GM12891 (cell line): ENCODE measurements at regions not wholly inside any gene's neighbourhood (a gene's known extent, or its start where the extent isn't known, plus 50 kb on each side); places are given as distances from the start of the nearest gene placed in this dataset.

ENCODE experiments used
- DNase-seq: peaks from one replicate; pipeline ENCODE4 v3.0.0; 2011; ENCODE audit warnings: low spot score; ENCODE audit not compliant: insufficient read length
- FAIRE-seq: peaks from 2 replicates; lab custom pipeline; 2011; peaks lifted over from hg19 to GRCh38; lab: Jason Lieb, UNC
- PAX5 ChIP-seq: IDR thresholded peaks from 2 replicates; pipeline ENCODE4 v1.6.1; 2011; ENCODE audit warnings: low read length, moderate library complexity, mild to moderate bottlenecking; ENCODE audit not compliant: insufficient read depth, severe bottlenecking
- POLR2A ChIP-seq: IDR thresholded peaks from 2 replicates; pipeline ENCODE4 v1.6.1; 2011; ENCODE audit warnings: low read depth, low read length, control low read depth
- POLR2AphosphoS5 ChIP-seq: IDR thresholded peaks from 2 replicates; pipeline ENCODE4 v1.6.1; 2011; ENCODE audit warnings: low read depth, low read length, control low read depth
- POU2F2 ChIP-seq: IDR thresholded peaks from 2 replicates; pipeline ENCODE4 v1.6.1; 2011; ENCODE audit warnings: low read depth, mild to moderate bottlenecking, control low read depth, low read length, moderate library complexity
- SPI1 ChIP-seq: IDR thresholded peaks from 2 replicates; pipeline ENCODE4 v1.6.1; 2011; ENCODE audit warnings: low read depth, low read length, control low read depth
- TAF1 ChIP-seq: IDR thresholded peaks from 2 replicates; pipeline ENCODE4 v1.6.1; 2011; ENCODE audit warnings: low read depth, low read length, control low read depth

DNA sequence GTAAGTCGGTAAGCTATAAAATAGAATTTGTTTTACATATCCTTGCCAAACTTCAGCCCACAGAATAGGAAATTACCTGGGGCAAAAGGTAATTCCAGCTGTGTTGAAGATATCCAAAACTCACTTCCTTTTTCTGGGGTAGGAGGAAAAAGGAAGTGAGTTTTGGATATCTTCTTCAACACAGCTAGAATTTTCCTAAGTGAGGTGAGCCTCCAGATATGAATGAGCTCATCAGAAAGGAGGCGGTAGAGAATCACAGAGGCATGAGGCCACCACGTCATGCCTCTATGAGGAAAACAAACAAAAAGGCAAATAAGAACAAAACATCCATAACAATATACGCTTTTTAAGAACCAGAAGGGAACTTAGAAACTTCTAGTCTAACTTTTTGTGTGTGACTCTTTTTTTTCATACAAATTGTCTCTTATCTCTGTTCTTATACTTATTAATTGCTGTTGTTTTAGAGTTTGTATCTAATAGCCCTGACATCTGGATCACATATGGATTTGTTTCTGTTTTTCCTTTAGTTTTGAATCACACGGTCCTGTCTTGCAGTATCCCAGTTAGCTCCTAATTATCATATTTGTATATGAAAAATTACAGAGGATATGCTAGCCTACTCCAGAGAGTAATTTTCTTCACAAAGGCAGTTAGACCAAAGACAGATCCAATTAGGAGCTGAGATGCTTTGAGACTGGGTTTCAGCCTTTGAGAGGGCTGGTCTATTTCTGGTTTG, 104.5 kb downstream of the RBM43 start:
- FAIRE-seq = no peak
- no peak for DNase-seq
- TF ChIP-seq POLR2AphosphoS5 (no peak), TAF1 (no peak), PAX5 (no peak), POU2F2 (no peak), SPI1 (no peak), POLR2A (no peak)

DNA sequence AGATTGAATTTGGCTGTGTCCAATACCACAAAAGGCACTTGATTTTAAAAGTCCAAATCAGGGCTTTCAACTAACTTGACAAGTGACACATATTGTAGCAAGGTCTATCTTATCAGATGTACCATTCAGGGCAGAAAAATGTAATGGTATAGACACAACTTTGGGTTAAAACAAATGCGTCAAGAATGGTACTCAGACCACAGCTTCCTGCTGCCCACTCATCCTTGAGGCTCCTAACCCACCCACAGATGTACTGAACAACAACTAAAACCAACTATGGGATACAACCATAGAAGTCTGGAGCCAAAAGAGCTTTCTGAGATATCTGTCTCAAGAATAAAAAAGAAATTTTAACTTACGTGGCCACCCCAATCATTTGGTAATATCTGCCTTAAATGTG, 105.2 kb downstream of the RBM43 start:
- DNase-seq (no peak), FAIRE-seq (no peak)
- TF ChIP-seq TAF1 = no peak
- TF ChIP-seq POU2F2 = no peak
- TF ChIP-seq SPI1 = no peak
- no peak for TF ChIP-seq POLR2A
- no peak for TF ChIP-seq PAX5
- TF ChIP-seq POLR2AphosphoS5 = no peak

DNA sequence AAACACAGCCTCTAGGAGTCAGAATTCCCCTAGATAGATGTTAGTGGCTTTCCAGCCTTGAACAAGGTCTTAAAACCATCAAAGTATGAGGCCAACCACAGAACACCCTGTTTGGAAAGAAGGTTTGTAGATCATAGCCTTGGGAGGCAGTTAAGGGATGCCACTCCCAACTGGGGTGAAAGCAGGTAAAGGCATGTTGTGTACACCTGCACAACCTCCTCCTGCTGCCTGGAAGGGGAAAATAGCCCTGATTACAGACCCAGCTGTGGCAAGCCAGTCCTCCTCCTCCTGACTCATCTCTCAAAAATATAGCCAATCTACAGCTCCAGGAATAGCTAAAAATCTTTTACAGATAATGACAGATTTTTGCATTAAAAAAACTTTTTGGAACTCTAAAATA, 108.1 kb downstream of the RBM43 start:
- no peak for FAIRE-seq
- DNase-seq = no peak
- TF ChIP-seq TAF1 = no peak
- TF ChIP-seq POLR2AphosphoS5 = no peak
- no peak for TF ChIP-seq SPI1
- no peak for TF ChIP-seq POU2F2
- TF ChIP-seq POLR2A = no peak

DNA sequence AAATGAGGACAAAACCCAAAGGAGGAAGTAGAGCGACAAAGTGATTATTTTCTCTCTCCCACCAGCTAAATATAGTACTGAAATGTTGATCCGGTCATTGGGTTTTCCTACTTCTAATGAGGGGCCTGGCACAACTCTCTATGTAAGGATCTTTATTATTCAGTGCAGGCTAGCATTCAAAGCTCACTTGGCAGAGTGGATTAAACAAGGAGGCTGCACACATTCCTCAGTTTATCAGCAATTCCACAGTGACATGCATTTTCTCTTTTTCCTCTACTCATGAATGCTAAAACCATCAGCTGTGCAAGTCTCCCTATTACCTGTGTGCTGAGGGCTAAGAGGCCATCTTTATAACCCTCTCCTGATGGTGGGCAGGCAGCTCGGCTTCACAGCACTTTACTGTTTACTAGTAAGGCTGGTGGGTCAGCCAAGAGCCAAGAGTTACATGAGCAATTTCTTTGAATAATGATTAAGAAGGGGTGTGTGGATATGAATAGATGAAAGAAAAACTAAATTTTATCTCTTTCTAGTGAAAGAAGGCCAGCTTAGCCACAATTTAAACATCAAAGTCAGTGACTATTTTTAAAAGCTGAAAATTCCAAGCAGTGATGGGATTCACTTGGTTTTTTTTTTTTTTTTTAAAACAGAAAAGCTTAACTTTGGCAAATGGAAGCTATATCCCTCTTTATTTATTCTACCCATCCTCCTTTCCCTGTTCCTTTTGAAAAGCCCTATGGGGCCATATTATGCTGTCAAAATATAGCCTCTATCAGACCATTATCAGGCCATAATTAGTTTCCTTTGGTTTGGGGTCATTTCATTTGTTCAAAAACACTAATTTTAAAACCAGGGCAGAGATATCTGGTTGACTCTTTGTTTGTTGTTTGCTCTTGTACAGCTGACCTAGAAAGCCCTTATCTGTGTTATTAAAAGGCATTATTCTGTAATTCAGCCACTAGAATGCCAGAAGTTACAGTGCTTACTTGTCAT, 111.0 kb downstream of the RBM43 start:
- DNase-seq (no peak), FAIRE-seq (no peak)
- TF ChIP-seq POLR2AphosphoS5 = no peak
- TF ChIP-seq SPI1 = no peak
- TF ChIP-seq TAF1 = no peak
- no peak for TF ChIP-seq POU2F2
- no peak for TF ChIP-seq POLR2A
- TF ChIP-seq PAX5 = no peak

DNA sequence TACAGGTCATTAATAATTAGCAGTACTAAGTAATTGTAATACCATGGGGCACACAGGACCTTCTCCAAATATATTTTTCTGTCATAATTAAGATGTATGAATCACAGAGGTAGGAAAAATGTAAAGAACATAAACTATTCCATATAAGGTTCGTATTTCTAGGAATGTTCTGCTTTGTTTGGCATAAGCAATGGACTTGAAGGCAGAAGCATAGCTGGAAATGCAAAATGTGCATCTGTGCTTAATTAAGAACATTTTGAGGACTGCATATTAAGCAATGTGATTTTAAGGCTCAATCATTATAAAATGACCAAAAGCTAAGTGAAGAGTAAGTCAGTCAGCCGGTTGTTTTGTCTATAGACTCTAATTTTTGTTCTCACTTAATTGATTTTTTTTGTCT, 123.2 kb downstream of the RBM43 start:
- FAIRE-seq (no peak), DNase-seq (no peak)
- no peak for TF ChIP-seq POLR2A
- no peak for TF ChIP-seq TAF1
- no peak for TF ChIP-seq SPI1
- no peak for TF ChIP-seq POLR2AphosphoS5
- no peak for TF ChIP-seq PAX5
- TF ChIP-seq POU2F2 = no peak

DNA sequence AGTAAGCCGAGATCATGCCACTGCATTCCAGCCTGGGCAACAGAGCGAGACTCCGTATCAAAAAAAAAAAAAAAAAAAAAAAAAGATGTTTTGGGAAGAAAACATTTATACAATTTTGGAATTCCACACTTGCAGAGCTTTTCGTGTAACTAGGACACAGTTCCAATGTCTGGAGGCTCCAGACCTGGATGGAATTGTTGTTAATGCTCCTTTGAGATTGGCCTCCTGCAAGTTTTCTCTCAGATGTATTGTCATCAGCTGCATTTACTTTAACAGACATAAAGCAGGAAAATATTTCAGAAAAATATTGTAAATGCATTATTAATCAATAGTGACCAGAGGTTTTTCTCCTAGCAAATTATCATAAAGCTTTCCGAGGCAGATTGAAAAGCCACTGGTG, 124.1 kb downstream of the RBM43 start:
- DNase-seq (no peak), FAIRE-seq (no peak)
- TF ChIP-seq POLR2AphosphoS5 = no peak
- TF ChIP-seq PAX5 = no peak
- no peak for TF ChIP-seq TAF1
- TF ChIP-seq SPI1 = no peak
- no peak for TF ChIP-seq POU2F2
- TF ChIP-seq POLR2A = no peak

DNA sequence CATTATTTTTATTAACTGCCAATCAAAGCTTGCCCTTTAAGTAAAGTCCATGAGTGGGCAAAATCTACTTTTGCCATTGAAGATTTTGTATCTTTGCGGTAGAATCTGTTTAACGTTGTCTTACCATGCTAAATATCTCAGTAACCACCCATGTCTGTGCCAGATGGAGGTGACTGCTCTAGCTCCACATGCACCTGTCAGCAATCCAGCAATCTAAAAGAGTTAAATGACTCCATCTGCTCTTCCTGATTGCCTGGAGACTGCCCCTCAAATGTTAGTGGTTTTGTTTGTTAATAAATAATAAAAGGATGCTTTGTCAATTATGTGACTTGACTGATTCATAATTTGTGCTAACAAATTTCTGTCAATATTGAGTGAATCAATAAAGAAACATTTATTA, 141.7 kb downstream of the RBM43 start:
- no peak for FAIRE-seq
- TF ChIP-seq TAF1 (no peak), SPI1 (no peak), POLR2AphosphoS5 (no peak), POLR2A (no peak), POU2F2 (no peak), PAX5 (no peak)
- no peak for DNase-seq

DNA sequence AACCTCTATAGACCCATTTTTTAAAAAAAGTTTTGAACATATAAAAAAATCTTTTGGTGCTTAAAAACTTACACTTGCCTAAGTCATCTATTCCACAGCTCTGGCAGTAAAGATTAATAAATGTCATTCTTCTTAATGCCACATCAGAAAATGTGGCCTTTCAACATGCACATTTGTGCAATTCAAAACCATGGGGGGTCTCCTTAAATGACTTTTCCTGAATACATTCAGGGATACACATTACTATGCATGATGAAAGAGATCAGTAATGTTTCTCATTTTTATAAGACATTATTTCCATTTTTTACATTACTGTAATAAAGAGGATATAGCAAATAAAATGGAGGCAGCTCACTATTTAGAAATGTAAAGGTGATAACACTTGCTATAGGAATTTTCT, 142.3 kb downstream of the RBM43 start:
- FAIRE-seq (no peak), DNase-seq (no peak)

DNA sequence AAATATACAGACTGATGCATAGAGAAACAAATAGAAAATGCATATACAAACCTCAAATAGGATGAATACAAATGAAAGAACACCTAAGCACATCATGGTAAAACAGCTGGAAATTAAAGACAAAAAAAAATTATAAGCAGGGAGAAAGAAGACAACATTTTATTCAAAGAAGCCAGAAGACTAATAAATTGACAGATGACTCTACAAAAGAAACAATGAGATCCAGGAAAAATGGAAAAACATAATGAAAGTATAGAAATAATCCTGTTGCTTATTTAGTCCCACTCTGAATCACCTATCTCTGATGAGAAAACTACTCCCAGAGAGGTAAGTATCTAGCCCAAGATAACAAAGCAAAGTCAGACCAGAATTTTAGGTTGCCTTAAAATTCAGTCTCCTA, 143.4 kb downstream of the RBM43 start:
- no peak for TF ChIP-seq SPI1
- no peak for TF ChIP-seq PAX5
- no peak for TF ChIP-seq POLR2A
- TF ChIP-seq POU2F2 = no peak
- TF ChIP-seq POLR2AphosphoS5 = no peak
- no peak for TF ChIP-seq TAF1
- DNase-seq (no peak), FAIRE-seq (no peak)

More for the DNA sequence above, 142.3 kb downstream of the RBM43 start:
- TF ChIP-seq POLR2A (no peak), TAF1 (no peak), POU2F2 (no peak), SPI1 (no peak), PAX5 (no peak)
